Colonic mucosa (tissue), 4 donors: ENCODE measurements at regions not wholly inside any gene's neighbourhood (a gene's known extent, or its start where the extent isn't known, plus 50 kb on each side); places are given as distances from the start of the nearest gene placed in this dataset.

ENCODE experiments used
- DNase-seq: peaks from one replicate; pipeline ENCODE4 v3.0.0-alpha.2; 2020
- H3K27ac ChIP-seq: fragments of 200-600 bp; one replicate; pipeline ENCODE4 v1.8.0; 2021
- H3K27me3 ChIP-seq: fragments of 200-600 bp; one replicate; pipeline ENCODE4 v1.8.0; 2021
- H3K36me3 ChIP-seq: fragments of 200-600 bp; one replicate; pipeline ENCODE4 v1.8.0; 2021
- H3K4me1 ChIP-seq: fragments of 200-600 bp; one replicate; pipeline ENCODE4 v1.8.0; 2021; ENCODE audit warnings: mild to moderate bottlenecking
- H3K4me3 ChIP-seq: fragments of 200-600 bp; one replicate; pipeline ENCODE4 v1.8.0; 2021
- H3K9ac ChIP-seq, 2 donors: one replicate each; pipeline ENCODE4 v1.7.0; 2013; ENCODE audit warnings: control low read depth in 2 of 2, low read depth in 2 of 2, low read length in 2 of 2
- H3K9me3 ChIP-seq: fragments of 200-600 bp; one replicate; pipeline ENCODE4 v1.8.0; 2021
- CTCF ChIP-seq: fragments of 200-600 bp; IDR thresholded peaks from one replicate; pipeline ENCODE4 v1.8.0; 2022; ENCODE audit warnings: antibody characterized with exemption, mild to moderate bottlenecking
- intact Hi-C: fragments of 100-400 bp; cut with DNase I; formaldehyde crosslinking; loops from one replicate; pipeline ENCODE4 v1.14.1; 2022
- donor health status: healthy.
- donor health status: DM: no; HTN: no; CAD: no.
- donor health status: DM: no; HTN: no; CAD: no.

- H3K9ac ChIP-seq, result no peak overlapping the region
- DNase-seq, result no peak
- no peak overlapping the region for H3K27ac ChIP-seq
- no peak for TF ChIP-seq CTCF
- intact Hi-C loops, result no loop called here
- no peaks in the 10 kb centered on the region for H3K9me3 ChIP-seq
- no peaks in the 10 kb centered on the region for H3K4me1 ChIP-seq
- no peaks in the 10 kb centered on the region for H3K27me3 ChIP-seq
- H3K36me3 ChIP-seq, result no peaks in the 10 kb centered on the region
- H3K4me3 ChIP-seq, result no peak overlapping the region
These were observed 203.8 kb downstream of the CASP12 start for GRCh38 chr11:104694259-104695064.

- H3K4me1 ChIP-seq, result no peaks in the 10 kb centered on the region
- intact Hi-C loops, result no loop called here
- TF ChIP-seq CTCF, result no peak
- H3K27ac ChIP-seq, result no peak overlapping the region
- DNase-seq, result no peak
- H3K4me3 ChIP-seq, result no peak overlapping the region
- no peaks in the 10 kb centered on the region for H3K9me3 ChIP-seq
- H3K27me3 ChIP-seq, result no peaks in the 10 kb centered on the region
- no peaks in the 10 kb centered on the region for H3K36me3 ChIP-seq
- no peak overlapping the region for H3K9ac ChIP-seq
These were observed 205.5 kb downstream of the CASP12 start for GRCh38 chr11:104692751-104693150.

GRCh38 chr11:104691129-104691528 is 207.1 kb downstream of the CASP12 start:
- Histone ChIP-seq H3K9me3 (no peaks in the 10 kb centered on the region), H3K9ac (no peak overlapping the region), H3K27ac (no peak overlapping the region), H3K4me1 (no peaks in the 10 kb centered on the region), H3K4me3 (no peak overlapping the region), H3K36me3 (no peaks in the 10 kb centered on the region), H3K27me3 (no peaks in the 10 kb centered on the region)
- no peak for DNase-seq
- TF ChIP-seq CTCF, result no peak
- intact Hi-C loops, result no loop called here

DNA sequence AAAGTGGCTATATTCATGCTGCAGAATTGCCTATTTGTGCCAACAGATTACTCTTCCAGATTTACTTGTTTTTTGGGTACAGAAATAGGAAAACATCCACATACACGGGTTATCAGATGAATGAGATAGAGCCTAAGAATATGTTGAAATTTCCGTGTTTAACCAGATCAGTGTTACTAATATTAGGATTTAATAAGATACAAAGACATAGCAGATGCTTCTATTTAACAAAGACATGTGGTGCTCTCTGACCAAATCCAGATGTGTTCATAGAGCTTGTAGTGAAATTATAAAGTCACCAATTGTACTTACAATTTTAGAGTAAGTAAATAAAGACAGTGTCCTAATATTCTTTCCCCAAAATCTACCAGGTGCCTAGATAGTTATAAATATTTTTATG is 208.0 kb downstream of the CASP12 start:
- no peak overlapping the region for H3K27ac ChIP-seq
- no peak for TF ChIP-seq CTCF
- intact Hi-C loops, result no loop called here
- no peaks in the 10 kb centered on the region for H3K9me3 ChIP-seq
- H3K4me1 ChIP-seq, result no peaks in the 10 kb centered on the region
- no peaks in the 10 kb centered on the region for H3K27me3 ChIP-seq
- H3K4me3 ChIP-seq, result no peak overlapping the region
- H3K36me3 ChIP-seq, result no peaks in the 10 kb centered on the region
- DNase-seq, result no peak
- H3K9ac ChIP-seq, result no peak overlapping the region

GRCh38 chr11:104688731-104689130 is 209.5 kb downstream of the CASP12 start:
- no peaks in the 10 kb centered on the region for H3K36me3 ChIP-seq
- no peak overlapping the region for H3K4me3 ChIP-seq
- H3K9me3 ChIP-seq, result no peaks in the 10 kb centered on the region
- H3K4me1 ChIP-seq, result no peaks in the 10 kb centered on the region
- H3K27me3 ChIP-seq, result no peaks in the 10 kb centered on the region
- no peak for DNase-seq
- TF ChIP-seq CTCF, result no peak
- intact Hi-C loops, result no loop called here
- no peak overlapping the region for H3K9ac ChIP-seq
- H3K27ac ChIP-seq, result no peak overlapping the region
